ENCODE measurements at regions not wholly inside any gene's neighbourhood (a gene's known extent, or its start where the extent isn't known, plus 50 kb on each side); places are given as distances from the start of the nearest gene placed in this dataset.
"Not testable (repeated sequence)": the region's sequence is repeated elsewhere in the genome, so short reads cannot be mapped to it uniquely, and the experiment has no call there.

GRCh38 chr13:52301810-52302400 is 104.1 kb downstream of the THSD1 start:
- TF ChIP-seq CTCF, POLR2A (IDR thresholded peaks at IDR 0.05): not testable (repeated sequence)

Measured in testis (tissue), 2 donors.